ENCODE measurements at regions not wholly inside any gene's neighbourhood (a gene's known extent, or its start where the extent isn't known, plus 50 kb on each side); places are given as distances from the start of the nearest gene placed in this dataset.

DNA sequence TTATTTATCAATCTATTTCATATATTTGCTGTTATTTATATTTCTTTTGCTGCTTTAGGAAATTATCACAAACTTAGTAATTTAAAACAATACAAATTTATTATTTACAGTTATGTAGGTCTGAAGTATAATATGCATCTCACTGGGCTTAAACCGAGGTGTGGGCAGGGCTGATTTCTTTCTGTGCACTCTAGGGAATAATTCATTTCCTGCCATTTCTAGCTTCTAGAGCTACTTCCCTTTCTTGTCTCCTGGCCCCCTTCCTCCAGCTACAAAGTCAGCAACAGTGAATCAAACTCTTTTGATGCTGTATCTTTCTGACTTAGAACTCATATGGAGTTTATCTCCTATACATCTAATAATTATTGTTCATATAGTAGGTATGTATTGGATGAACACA is 303.5 kb upstream of the ARSJ start:
- TF ChIP-seq, protein P1, sequence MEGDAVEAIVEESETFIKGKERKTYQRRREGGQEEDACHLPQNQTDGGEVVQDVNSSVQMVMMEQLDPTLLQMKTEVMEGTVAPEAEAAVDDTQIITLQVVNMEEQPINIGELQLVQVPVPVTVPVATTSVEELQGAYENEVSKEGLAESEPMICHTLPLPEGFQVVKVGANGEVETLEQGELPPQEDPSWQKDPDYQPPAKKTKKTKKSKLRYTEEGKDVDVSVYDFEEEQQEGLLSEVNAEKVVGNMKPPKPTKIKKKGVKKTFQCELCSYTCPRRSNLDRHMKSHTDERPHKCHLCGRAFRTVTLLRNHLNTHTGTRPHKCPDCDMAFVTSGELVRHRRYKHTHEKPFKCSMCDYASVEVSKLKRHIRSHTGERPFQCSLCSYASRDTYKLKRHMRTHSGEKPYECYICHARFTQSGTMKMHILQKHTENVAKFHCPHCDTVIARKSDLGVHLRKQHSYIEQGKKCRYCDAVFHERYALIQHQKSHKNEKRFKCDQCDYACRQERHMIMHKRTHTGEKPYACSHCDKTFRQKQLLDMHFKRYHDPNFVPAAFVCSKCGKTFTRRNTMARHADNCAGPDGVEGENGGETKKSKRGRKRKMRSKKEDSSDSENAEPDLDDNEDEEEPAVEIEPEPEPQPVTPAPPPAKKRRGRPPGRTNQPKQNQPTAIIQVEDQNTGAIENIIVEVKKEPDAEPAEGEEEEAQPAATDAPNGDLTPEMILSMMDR (IDR thresholded peaks at IDR 0.05; ENCODE audit: poor library complexity) = no peak
- no peak for TF ChIP-seq EZH2 (IDR thresholded peaks at IDR 0.05; ENCODE audit: borderline replicate concordance)
- TF ChIP-seq EZH2phosphoT487 (IDR thresholded peaks at IDR 0.05; ENCODE audit: low read depth, severe bottlenecking, unreplicated experiment) = no peak

Data from hepatocyte (in vitro differentiated cells).